ENCODE measurements at regions not wholly inside any gene's neighbourhood (a gene's known extent, or its start where the extent isn't known, plus 50 kb on each side); places are given as distances from the start of the nearest gene placed in this dataset.

- DNase-seq: no peak
These were observed 62.5 kb upstream of the NRP1 start for GRCh38 chr10:33396938-33397337.

- DNase-seq: no peak
These were observed 61.8 kb upstream of the NRP1 start for GRCh38 chr10:33396279-33396678.

GRCh38 chr10:33395201-33395600, 60.7 kb upstream of the NRP1 start:
- DNase-seq: no peak

- no peak for DNase-seq
These were observed 58.2 kb upstream of the NRP1 start for GRCh38 chr10:33392706-33393105.

GRCh38 chr10:33391611-33392465, 57.4 kb upstream of the NRP1 start:
- DNase-seq: no peak

GRCh38 chr10:33390046-33390445, 55.6 kb upstream of the NRP1 start:
- no peak for DNase-seq

- no peak for DNase-seq
These were observed 54.3 kb upstream of the NRP1 start for GRCh38 chr10:33388785-33389184.

GRCh38 chr10:33388382-33388781, 53.9 kb upstream of the NRP1 start:
- no peak for DNase-seq

- no peak for DNase-seq
These were observed 53.3 kb upstream of the NRP1 start for GRCh38 chr10:33387720-33388119.

- no peak for DNase-seq
These were observed 52.5 kb upstream of the NRP1 start for GRCh38 chr10:33386926-33387325.

- DNase-seq: no peak
These were observed 51.2 kb upstream of the NRP1 start for GRCh38 chr10:33385686-33386085.

GRCh38 chr10:33385015-33385414, 50.5 kb upstream of the NRP1 start:
- DNase-seq: no peak

Measured in stimulated activated CD4-positive, alpha-beta T cell treated with anti-CD3 and anti-CD28 coated beads, Interleukin-1b, Interleukin-23, amount 100 ng/mL, for 48 hours (primary cell).